T-helper 2 cell treated with Interferon-gamma antibody and Interleukin-4, amounts not matched to agents 100 ng/mL and 5 ng/mL, for 36 hours (primary cell): ENCODE measurements at regions not wholly inside any gene's neighbourhood (a gene's known extent, or its start where the extent isn't known, plus 50 kb on each side); places are given as distances from the start of the nearest gene placed in this dataset.
"Not testable (repeated sequence)": the region's sequence is repeated elsewhere in the genome, so short reads cannot be mapped to it uniquely, and the experiment has no call there.

ENCODE experiments used
- intact Hi-C: fragments of 100-400 bp; cut with micrococcal nuclease; formaldehyde crosslinking; loops from one replicate; pipeline ENCODE4 v1.15.1; 2023

DNA sequence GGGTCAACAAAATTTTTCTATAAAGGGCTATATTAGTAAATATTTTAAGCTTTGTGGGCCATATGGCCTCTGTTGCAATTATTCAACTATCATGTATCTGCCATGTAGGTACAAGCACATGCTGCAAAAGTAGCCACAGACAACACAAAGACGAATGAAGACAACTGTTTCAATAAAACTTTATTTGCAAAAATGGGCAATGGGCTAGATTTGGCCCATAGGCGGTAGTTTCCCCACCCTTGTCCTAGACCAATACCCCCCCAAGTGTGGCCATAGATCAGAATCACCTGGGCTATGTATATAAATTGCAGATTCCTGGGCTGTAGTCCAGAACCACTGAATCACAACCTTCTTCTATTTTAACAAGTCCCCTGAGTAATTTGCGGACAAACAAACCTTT, 331.0 kb upstream of the PSMD7 start:
- intact Hi-C loops = no loop called here

- intact Hi-C loops = loop anchor here (10.0 kb wide), 1 partner anchor 1832 kb away; no protein-coding TSS in a partner anchor
Observed at GRCh38 chr16:73956587-73957494, 339.8 kb upstream of the PSMD7 start.

DNA sequence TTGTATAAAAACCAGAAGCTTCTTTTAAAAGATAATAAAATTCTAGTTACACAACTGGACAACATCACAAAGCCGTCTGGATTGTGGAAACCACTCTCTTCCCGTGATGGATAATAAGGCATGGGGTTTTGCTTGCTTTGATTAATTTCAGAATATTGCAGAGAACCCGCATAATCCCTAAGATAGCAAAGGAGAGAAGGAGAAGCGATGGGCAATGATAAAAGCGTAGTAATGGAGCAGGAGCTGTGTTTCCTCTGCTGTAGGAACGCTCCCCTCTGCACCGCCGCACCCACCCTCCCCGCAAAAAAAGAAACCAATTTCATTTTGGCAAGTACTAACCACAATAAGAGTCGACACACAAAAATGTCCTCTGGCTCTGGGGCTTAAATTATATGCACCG, 340.9 kb upstream of the PSMD7 start:
- intact Hi-C loops = loop anchor here (10.0 kb wide), 1 partner anchor 1831 kb away; no protein-coding TSS in a partner anchor

DNA sequence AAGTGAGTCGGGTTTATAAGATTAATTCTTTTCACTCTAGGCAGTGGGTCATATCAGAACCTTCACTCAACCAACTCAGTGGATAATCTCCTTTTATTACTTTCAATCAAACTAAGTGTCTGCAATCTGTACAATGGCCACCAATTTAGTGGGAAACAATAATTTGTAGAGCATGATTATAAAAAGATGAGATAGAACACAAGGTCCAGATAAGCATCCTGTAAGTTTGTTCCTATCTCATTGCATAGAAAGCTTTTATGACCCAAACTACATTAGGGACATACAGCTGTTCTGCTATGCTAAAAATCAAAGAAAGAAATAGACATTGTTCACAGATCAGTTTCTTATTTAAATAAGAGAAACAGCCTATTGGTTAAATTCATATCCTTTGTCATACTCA, 341.4 kb upstream of the PSMD7 start:
- intact Hi-C loops = loop anchor here (10.0 kb wide), 1 partner anchor 1830 kb away; no protein-coding TSS in a partner anchor

DNA sequence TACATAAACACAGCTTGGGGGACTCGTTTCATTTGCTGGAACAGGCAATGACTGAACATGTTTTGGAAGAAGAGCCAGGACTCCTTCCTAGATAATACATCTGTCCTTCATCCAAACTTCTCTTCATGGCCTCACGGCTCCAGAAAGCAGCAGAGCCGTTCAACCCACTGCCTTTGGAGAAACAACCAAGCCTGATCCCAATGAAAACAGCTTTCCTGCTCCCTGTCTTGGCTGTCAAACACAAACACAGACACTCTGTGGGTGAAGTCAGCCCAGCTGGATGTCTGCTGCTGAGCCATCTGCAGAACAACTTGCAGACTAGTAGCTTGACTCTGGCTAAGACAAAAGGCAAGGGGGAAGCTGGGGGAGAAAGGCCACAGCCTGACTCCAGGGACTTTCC, 345.1 kb upstream of the PSMD7 start:
- intact Hi-C loops = loop anchor here (10.0 kb wide), 1 partner anchor 1827 kb away; no protein-coding TSS in a partner anchor

GRCh38 chr16:73949574-73950320, 346.9 kb upstream of the PSMD7 start:
- intact Hi-C loops = loop anchor here (10.0 kb wide), 1 partner anchor 1825 kb away; no protein-coding TSS in a partner anchor

DNA sequence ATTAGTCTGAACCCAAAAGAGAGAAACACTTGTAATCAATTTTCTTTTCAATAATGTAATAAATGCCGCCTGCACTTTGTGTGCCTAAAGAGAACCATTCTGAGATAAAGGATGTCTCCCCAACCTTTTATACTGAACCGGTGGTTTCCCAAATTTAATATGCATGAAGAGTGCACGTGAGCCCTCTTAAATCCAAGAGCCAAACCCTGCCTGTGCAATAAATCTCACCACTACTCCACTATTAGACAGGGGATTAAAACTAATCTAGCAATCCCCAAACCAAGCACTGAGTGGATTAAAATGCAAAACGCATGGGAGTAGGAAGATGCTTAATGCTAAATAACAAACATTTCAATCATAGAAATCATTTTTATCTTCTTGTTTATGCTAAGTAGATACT, 351.0 kb upstream of the PSMD7 start:
- intact Hi-C loops = no loop called here

DNA sequence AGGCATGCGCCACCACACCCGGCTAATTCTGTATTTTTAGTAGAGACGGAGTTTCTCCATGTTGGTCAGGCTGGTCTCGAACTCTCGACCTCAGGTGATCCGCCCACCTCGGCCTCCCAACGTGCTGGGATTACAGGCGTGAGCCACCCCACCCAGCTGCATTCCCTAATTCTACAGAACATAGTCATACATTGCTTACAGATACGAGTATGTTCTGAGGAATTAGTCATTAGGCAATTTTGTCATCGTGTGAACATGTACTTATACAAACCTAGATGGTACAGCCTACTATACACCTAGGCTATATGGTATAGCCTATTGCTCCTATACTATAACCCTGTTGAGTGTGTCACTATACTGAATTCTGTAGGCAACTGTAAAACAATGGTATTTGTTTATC, 353.4 kb upstream of the PSMD7 start:
- intact Hi-C loops = not testable (repeated sequence)

DNA sequence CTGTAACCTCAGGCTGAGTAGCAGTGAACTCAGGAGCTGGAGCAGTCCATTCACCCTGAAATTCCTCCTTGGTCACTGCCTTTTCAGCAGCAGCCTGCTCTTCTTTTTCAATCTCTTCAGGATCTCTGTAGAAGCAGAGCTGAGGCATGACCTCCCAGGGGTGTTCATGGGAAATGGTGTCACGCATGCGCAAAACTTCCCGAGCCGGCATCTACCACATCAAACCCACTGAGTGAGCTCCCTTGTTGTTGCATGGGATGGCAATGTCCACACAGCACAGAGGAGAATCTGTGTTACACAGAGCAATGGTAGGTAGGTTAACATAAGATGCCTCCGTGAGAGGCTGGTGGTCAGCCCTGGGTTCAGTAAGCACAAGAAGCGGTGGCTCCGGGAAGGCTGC, 355.8 kb upstream of the PSMD7 start:
- intact Hi-C loops = not testable (repeated sequence)

- intact Hi-C loops = no loop called here
Observed at GRCh38 chr16:73923951-73924350, 372.7 kb upstream of the PSMD7 start.

GRCh38 chr16:73921295-73921694, 375.3 kb upstream of the PSMD7 start:
- intact Hi-C loops = no loop called here

- intact Hi-C loops = no loop called here
Observed at GRCh38 chr16:73916829-73917594, 379.6 kb upstream of the PSMD7 start.

DNA sequence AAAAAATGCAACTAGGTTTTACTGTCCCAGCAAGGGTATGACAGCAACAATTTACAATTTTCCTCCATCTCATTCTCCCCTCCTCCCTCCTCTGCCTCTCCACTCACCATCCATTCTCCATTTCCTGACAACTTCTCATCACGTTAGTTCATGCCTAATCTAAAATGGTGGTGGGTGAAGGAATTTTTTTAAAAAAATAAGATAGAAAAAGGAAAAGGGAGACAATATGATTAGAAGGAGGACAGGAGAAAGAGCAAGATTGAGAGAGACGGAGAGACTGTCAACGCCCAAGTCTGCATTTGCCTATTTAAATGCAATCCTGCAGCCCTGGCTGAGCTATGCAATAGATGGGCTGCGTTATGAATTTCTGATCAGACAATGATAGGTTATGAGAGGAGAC, 380.7 kb upstream of the PSMD7 start:
- intact Hi-C loops = no loop called here

DNA sequence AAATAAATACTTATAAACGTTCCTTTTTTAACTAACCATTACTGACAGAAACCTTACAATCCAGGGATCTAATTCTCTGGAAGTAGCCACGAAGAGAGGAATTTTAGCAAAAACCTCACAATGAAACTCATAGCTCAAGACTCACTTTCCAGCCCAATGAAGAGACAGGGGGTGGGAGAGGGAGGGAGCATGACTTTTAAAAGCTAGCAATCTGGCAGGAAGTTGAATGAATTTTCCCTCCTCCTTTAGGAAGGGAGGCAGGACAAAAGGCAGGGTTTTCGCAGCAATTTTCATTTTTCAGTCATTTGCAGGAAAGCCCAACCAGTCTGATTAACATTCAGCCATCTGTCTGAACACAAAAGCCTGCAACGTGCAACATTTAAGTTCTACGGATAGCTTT, 381.5 kb upstream of the PSMD7 start:
- intact Hi-C loops = no loop called here

GRCh38 chr16:73912850-73913249, 383.8 kb upstream of the PSMD7 start:
- intact Hi-C loops = no loop called here

GRCh38 chr16:73912281-73912680, 384.3 kb upstream of the PSMD7 start:
- intact Hi-C loops = no loop called here

GRCh38 chr16:73909529-73910035, 387.0 kb upstream of the PSMD7 start:
- intact Hi-C loops = no loop called here

- intact Hi-C loops = no loop called here
Observed at GRCh38 chr16:73891129-73891542, 405.5 kb upstream of the PSMD7 start.

DNA sequence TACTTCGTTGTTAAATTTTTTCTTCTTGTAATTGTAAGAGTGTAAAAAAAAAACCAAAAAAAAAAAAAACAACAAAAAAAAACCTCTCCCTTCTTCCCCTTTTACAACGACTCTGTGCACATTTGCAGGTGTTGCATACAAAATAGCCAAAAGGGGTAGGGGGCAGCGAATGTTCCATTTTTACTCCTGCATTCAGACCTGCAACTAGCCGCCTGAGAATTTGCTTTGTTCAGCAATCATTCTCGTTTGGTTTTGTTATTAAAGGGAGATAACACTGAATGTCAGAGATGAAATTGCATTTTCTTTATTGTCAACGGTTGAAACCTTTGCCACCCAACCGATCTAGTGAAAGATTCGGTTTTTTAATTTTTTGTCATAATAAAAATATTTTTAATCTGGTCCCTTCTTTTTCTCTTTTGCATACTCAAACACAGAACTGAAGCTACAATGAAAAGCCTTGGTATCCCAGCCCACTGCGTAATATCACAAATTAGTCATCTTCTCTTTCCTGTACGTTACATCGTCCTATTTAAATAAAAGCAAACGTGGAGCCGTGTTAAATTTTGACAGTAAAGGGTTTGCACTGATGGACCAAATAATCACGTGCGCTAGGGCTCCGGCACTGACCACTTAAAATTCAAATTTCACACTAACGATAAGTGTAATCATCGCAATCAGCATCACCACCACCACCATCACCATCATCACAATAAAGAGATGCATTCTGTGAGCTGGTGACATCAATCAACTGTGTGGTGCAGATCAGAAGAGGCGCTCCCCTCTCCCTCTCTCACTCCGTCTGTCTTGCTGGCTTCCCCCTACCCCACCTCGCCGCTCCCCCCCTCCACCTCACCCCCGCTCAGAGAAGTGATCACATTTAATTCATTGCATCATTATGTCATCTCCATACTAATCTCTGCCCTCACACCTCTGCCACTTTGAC, 406.2 kb upstream of the PSMD7 start:
- intact Hi-C loops = no loop called here

GRCh38 chr16:73888840-73889490, 407.6 kb upstream of the PSMD7 start:
- intact Hi-C loops = no loop called here
